Limb (tissue), 2 donors: ENCODE measurements at regions not wholly inside any gene's neighbourhood (a gene's known extent, or its start where the extent isn't known, plus 50 kb on each side); places are given as distances from the start of the nearest gene placed in this dataset.
A peak's percentile ranks its signal among the peaks of the same experiment; 100 is the strongest.

Source experiments
- DNase-seq, 2 donors: peaks; one replicate each; pipeline ENCODE4 v3.0.0-alpha.2; 2016; ENCODE audit errors: extremely low spot score in 2 of 2

DNA sequence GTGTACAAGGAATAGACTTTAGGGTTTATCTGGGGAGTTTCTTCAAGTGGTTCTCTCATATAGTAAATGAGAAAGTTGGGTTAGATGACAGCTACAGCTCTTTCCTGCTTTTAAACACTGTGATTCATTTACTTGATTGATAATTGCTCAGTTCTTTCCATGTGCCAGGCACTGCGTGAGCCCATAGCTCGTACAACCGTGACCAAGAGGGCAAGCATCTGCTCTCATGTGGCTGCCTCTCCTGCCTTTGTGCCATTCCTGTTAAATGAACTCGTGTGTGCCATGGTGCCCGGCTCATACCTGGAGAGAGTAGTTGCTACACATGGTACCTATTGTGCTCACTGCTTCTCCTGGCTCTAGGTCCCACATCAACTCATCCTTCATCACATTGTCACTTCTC is 206.3 kb downstream of the SNX19 start:
- DNase-seq: no peak

GRCh38 chr11:130710497-130711012 is 205.7 kb downstream of the SNX19 start:
- no peak for DNase-seq

GRCh38 chr11:130711193-130711592 is 205.1 kb downstream of the SNX19 start:
- no peak for DNase-seq

GRCh38 chr11:130712480-130712879 is 203.8 kb downstream of the SNX19 start:
- DNase-seq: no peak

DNA sequence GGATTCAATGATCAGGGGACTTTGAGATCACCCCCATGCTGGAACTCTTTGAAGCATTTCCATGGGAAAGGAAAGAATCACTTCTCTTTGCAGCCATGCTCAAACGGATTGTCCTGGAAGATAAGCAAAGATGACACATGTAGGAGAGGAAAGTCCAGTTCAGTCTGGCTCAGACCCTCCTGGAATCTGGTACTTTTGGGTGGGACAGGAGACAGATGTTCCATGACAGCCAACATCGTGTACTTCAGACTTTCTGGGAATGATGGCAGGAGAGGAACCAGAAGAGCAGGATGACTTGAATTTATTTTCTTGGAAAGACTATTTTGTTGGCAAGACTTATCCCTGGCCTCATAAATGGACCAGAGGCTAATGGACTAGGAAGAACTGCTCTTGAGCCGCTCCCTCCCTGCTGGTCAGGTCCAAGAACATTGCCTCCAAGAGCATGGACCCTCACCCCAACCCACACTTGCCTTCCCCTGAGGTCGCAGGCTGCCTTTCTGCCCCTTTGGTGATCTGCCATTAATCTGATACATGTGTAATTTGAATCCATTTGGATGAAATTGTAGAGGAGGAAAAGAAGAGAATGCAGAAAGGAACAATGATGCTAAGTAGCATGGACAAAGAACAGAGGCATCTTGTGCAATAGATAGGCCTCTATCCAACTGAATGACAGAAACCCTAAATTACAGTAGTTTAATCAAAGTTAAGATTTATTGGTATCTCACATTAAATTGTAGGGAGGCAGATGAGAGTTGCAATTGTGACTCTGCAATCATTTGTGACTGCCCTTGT is 201.0 kb downstream of the SNX19 start:
- DNase-seq: no peak

DNA sequence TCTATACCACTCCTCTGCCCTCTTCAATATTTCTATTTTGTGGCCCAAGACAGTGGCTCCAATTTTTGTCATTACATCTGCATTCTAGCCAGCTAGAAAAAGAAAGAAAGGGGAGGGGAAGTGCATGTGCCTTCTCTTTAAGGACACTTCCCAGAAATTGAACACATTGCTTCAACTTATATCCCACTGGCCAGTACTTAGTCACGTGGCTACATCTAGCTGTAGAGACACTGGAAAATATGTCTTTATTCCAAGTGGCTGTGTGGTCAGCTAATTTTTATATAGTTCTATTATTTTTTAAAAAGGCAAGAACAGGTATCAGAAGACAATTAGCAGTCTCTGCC is 200.4 kb downstream of the SNX19 start:
- DNase-seq: no peak

GRCh38 chr11:130718120-130718519 is 198.2 kb downstream of the SNX19 start:
- no peak for DNase-seq

GRCh38 chr11:130719220-130719915 is 196.9 kb downstream of the SNX19 start:
- DNase-seq: peak in 1 of 2 donors; percentile 52

- peak in 1 of 2 donors; percentile 50 for DNase-seq
Measured at GRCh38 chr11:130720232-130721022, 195.9 kb downstream of the SNX19 start.

GRCh38 chr11:130721023-130721681 is 195.1 kb downstream of the SNX19 start:
- no peak for DNase-seq

DNA sequence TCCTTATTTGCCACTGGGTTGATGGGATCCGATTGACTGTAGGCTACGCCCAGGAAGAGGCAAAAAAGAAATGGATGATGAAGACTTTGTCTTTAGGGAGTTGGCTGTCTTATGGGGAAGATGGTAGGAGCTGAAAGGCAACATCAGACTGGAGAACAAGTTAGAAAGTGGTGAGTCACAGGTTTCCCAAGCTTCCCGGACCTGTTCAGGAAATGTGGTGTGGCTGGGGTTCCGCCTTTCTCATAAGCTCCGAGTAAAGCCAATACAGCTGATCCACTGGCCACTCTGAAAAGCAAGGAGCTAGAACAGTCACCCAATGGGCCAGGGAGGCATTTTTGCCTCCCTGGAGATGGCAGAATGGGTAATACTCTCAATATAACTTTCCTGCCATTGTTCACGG is 194.5 kb downstream of the SNX19 start:
- no peak for DNase-seq

DNA sequence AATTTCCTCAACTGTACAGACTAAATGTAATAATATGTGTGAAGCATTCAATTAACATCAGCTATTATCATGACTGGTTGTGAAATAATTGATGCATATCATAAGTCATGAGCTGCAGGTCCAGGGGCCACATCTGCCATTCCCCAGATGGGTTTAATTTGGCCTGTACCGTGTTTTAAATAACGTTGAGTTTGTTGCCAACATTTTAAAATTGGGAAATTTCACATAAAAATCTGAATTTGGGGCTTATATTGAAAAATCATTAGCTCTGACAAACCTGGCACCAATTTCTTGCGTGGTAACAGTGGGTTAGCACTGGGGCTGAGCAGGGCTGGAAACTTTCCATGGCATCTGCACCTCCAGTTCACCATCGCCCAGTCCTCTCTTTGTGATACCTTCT is 193.9 kb downstream of the SNX19 start:
- no peak for DNase-seq

DNA sequence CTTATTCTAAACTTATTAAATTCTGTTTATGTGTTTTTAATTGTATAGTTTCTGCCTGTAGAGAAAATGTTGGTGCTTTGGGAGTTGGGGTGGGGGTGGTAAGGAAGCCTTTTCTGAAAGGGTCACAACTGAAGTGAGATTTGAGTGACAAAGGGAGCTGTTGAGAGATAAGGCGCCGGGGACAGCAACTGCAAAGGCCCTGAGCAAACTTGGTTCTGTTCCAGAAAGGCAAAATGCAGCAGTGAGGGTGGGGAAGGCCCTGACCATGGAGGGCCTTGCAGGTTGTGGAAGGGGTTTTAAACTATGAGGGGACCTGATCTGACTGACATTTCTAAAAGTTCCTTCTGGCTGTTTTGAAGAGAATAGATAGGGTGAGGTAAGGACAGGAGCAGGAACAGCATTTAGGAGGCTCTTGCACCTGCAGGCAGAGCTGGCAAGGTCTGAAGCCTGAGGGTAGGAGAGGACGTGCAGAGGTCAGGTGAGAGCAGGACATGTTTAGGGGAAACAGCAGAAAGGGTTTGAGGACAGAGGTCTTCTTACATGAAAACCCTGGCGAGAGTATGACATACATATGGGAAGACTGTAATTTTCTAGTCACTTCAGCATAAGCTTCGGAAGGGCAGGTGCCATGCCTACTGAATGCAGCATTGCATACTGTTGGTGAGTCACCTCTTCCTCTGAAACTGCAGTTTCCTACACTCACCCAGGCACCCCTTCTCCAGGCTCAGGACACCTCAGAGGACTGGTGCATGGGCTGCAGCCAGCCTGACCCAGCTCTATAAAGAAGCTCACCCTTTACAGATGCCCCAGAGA is 190.7 kb downstream of the SNX19 start:
- DNase-seq: no peak

DNA sequence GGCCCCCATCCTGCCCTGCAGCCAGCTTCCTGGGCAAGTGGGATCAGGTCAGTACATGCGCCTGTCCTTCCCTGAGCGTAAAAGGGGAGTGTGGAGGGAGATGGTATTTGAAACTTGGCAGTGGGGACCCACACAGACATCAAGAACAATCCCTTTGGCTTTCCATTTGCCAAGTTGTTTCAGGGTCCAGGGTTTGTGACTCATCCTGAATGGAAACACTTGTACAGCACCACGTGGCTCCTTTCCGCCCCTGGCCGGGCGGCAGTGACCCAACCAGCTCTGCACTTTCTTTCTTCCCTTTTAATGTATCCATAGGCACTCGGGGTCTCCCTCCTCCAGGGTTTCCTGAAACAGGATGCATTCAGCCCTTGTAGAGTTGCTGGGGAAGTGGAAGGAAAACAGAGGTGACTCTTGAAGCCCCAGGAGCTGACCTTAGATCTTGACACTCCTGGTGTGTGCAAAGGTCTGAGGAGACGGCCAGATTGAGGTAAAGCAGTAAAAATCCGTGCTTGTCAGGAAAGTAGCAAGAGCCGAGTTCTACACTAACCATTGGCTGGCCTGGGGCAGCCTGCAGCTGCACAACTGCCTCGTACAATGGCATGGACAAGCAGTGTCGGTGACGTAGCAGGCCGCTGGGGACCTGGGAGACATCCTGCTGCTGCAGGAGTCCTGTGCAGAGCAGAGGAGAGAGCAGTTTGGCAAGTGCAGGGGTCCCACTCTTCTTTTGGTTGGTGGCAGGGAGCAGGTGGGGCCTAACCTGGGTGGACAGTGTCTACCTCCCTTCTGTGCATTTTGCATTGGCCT is 189.8 kb downstream of the SNX19 start:
- DNase-seq: peak; percentile 48 to 65

- no peak for DNase-seq
Measured at GRCh38 chr11:130727157-130728119, 188.8 kb downstream of the SNX19 start.

DNA sequence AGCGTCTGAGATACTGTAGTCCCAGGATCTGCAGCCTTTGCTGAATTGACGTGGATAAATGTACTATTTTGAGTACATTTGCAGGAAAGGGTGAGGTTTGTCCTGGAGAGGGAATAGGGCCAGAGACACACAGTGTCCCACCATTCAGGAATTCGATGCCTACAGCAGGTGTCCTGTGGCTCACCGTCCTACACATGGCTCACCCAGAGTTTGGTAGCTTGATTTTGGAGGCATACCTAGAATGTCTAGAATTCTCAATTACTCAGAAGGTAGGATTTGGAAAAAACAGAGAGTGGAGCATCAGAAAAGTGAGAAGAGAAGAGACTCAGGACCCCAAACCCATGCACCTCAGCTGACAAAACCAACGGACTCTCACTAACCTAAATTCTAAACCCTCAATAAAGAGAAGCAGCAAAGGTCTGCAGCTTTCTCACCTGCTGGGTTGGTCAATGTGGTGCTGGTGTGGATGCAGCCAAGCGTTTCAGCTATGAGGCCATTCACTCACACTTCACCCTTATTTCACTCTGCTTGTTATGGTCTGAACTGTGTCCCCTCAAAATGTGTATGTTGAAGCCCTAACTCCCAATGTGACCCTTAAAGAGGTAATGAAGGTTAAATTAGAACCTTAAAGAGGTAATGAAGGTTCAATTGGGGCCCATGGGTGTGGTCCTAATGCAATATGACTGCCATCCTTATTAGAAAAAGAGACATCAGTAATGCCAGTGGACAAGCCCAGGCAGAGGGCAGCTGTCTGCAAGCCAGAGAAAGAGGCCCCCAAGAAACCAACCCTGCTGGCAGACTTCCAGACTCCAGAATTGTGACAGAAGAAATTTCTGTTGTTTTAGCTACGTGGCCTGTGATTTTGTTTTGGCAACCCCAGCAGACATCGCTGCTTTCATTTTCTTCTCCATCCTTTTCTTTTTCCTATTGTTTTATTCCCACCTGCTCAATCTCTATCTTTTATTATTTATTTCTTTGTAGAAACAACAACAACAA is 187.8 kb downstream of the SNX19 start:
- no peak for DNase-seq

DNA sequence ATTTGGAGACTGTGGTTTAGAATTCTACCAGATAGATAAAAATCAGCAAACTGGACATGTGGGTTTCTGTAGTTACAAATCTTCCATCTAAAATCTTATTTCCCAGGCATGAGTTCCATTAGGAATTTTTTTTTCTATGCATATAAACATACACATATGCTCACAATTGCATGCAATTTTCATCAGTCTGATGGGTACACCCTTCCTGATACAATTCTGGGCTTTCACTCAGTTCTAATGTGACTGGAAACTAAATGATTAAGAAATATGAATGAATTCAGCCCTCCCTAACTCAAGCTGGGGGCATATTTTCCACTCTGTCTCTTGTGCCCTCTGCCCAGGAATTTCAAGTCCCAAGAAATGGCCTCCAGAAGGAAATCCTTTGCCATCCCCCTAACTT is 187.1 kb downstream of the SNX19 start:
- DNase-seq: no peak
